Esophagus muscularis mucosa (tissue), 4 donors: ENCODE measurements at regions not wholly inside any gene's neighbourhood (a gene's known extent, or its start where the extent isn't known, plus 50 kb on each side); places are given as distances from the start of the nearest gene placed in this dataset.
"Not testable (repeated sequence)": the region's sequence is repeated elsewhere in the genome, so short reads cannot be mapped to it uniquely, and the experiment has no call there.

Experiments
- CTCF ChIP-seq, 3 experiments: fragments of 200-600 bp in 2 of 3; fragments of 450-650 bp in 1 of 3; sonication (generic) in 2 of 3; IDR thresholded peaks; one replicate each; pipeline ENCODE4 v1.5.1; 2017 to 2019; ENCODE audit warnings: antibody characterized with exemption in 3 of 3, mild to moderate bottlenecking in 2 of 3, moderate library complexity in 1 of 3
- EP300 ChIP-seq: sonication (generic); formaldehyde crosslinking; IDR thresholded peaks from one replicate; pipeline ENCODE4 v1.6.1; 2017; ENCODE audit warnings: antibody characterized with exemption
- POLR2A ChIP-seq: fragments of 450-650 bp; IDR thresholded peaks from one replicate; pipeline ENCODE4 v1.6.1; 2017; ENCODE audit warnings: antibody characterized with exemption, moderate library complexity, mild to moderate bottlenecking, low read depth
- POLR2AphosphoS5 ChIP-seq, 2 donors: sonication (generic); formaldehyde crosslinking; IDR thresholded peaks; one replicate each; pipeline ENCODE4 v1.6.1; 2017; ENCODE audit warnings: antibody characterized with exemption in 2 of 2

- TF ChIP-seq CTCF (IDR thresholded peaks at IDR 0.05); POLR2A; POLR2AphosphoS5 (IDR thresholded peaks at IDR 0.05); EP300: not testable (repeated sequence)
These were observed 51.5 kb upstream of the CDC42EP3 start for GRCh38 chr2:37722971-37723370.
